ENCODE measurements at regions not wholly inside any gene's neighbourhood (a gene's known extent, or its start where the extent isn't known, plus 50 kb on each side); places are given as distances from the start of the nearest gene placed in this dataset.

DNA sequence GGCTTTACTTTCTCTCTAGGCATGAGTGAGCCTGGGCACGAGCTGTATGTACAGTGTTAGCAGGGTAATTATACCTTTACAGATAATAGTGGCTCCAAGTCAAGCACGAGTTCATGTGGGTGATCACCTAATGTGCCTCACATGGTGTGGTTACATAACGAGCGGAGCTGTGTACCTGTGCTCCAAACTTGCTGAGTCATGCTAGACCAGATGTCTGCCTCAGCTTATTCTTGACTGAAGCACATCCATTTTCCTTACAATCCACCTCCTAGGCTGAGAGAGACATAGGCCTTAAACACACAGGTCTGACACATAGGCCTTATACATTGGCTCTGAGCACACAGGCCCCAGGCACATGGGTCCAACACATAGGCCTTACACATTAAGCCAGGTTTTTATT lies 426.6 kb downstream of the GPAT3 start:
- TF ChIP-seq, protein P1, sequence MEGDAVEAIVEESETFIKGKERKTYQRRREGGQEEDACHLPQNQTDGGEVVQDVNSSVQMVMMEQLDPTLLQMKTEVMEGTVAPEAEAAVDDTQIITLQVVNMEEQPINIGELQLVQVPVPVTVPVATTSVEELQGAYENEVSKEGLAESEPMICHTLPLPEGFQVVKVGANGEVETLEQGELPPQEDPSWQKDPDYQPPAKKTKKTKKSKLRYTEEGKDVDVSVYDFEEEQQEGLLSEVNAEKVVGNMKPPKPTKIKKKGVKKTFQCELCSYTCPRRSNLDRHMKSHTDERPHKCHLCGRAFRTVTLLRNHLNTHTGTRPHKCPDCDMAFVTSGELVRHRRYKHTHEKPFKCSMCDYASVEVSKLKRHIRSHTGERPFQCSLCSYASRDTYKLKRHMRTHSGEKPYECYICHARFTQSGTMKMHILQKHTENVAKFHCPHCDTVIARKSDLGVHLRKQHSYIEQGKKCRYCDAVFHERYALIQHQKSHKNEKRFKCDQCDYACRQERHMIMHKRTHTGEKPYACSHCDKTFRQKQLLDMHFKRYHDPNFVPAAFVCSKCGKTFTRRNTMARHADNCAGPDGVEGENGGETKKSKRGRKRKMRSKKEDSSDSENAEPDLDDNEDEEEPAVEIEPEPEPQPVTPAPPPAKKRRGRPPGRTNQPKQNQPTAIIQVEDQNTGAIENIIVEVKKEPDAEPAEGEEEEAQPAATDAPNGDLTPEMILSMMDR (conservative IDR thresholded peaks at IDR 0.05; ENCODE audit: low read depth in 2 of 2), result no peak
- TF ChIP-seq EZH2 (IDR thresholded peaks at IDR 0.05; ENCODE audit: low read depth, unreplicated experiment) (no peak), POLR2AphosphoS5 (IDR thresholded peaks at IDR 0.05; ENCODE audit: low read depth) (no peak), JUNB (IDR thresholded peaks at IDR 0.05; ENCODE audit: unreplicated experiment) (no peak), EZH2phosphoT487 (IDR thresholded peaks at IDR 0.05; ENCODE audit: unreplicated experiment) (no peak), CREB1 (CRISPR knock-in tag; IDR thresholded peaks at IDR 0.05; ENCODE audit: low read depth) (no peak), ZNF462 (CRISPR knock-in tag; IDR thresholded peaks at IDR 0.05) (no peak), ZNF114 (CRISPR knock-in tag; IDR thresholded peaks at IDR 0.05) (no peak), NANOG (IDR thresholded peaks at IDR 0.05; ENCODE audit: borderline replicate concordance) (no peak)
- TF ChIP-seq, protein P2, sequence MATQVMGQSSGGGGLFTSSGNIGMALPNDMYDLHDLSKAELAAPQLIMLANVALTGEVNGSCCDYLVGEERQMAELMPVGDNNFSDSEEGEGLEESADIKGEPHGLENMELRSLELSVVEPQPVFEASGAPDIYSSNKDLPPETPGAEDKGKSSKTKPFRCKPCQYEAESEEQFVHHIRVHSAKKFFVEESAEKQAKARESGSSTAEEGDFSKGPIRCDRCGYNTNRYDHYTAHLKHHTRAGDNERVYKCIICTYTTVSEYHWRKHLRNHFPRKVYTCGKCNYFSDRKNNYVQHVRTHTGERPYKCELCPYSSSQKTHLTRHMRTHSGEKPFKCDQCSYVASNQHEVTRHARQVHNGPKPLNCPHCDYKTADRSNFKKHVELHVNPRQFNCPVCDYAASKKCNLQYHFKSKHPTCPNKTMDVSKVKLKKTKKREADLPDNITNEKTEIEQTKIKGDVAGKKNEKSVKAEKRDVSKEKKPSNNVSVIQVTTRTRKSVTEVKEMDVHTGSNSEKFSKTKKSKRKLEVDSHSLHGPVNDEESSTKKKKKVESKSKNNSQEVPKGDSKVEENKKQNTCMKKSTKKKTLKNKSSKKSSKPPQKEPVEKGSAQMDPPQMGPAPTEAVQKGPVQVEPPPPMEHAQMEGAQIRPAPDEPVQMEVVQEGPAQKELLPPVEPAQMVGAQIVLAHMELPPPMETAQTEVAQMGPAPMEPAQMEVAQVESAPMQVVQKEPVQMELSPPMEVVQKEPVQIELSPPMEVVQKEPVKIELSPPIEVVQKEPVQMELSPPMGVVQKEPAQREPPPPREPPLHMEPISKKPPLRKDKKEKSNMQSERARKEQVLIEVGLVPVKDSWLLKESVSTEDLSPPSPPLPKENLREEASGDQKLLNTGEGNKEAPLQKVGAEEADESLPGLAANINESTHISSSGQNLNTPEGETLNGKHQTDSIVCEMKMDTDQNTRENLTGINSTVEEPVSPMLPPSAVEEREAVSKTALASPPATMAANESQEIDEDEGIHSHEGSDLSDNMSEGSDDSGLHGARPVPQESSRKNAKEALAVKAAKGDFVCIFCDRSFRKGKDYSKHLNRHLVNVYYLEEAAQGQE (IDR thresholded peaks at IDR 0.05; ENCODE audit: unreplicated experiment), result no peak

Measured in GM23338 (cell line).